ENCODE measurements at regions not wholly inside any gene's neighbourhood (a gene's known extent, or its start where the extent isn't known, plus 50 kb on each side); places are given as distances from the start of the nearest gene placed in this dataset.

DNA sequence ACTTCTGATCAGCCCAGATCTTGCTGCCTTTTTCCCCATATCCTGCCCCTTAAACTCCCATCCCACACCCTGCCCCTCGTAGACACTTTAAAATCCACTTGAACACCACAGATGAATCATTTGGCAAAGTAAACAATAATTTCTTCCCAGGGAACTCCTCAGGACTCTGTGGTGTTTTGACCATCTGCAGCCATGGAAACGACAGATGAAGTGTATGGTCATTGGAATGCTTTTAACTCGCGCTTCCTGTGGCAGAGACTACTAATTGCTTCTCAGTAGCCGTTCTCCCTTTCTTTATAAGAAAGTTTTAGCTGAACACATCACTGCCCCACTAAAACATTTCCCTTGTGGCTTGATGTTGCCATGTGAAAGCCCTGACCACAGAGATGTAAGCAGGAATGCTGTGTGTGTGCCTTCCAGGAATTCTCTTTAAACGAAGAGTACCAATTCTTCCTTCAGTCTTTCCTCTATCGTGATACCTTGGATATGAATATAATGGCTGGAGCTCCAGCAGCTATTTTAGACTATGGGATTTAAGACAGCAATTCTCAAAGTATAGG, 92.7 kb upstream of the PARD3B start:
- POLR2A ChIA-PET = no interaction called here
- H4K20me1 ChIP-seq (ENCODE audit: insufficient read depth) = no peaks in the 10 kb centered on the region
- intact Hi-C loops (cut with micrococcal nuclease) = no loop called here
- H3K9me2 ChIP-seq (ENCODE audit: insufficient read depth) = no peaks in the 10 kb centered on the region
- ATAC-seq (peak; percentile 67; the same call in 1 of the 2 replicates), DNase-seq (ENCODE audit: low read depth, low spot score) (peak; percentile 23)
- no peak overlapping the region for H3K9ac ChIP-seq (ENCODE audit: low read length)
- no peak overlapping the region for H3K4me3 ChIP-seq (replicated peaks in 1 of 2; ENCODE audit: low read depth in 1 of 2, low read length in 2 of 2)
- H3K9me3 ChIP-seq (ENCODE audit: control insufficient read depth in 1 of 2, insufficient read depth in 1 of 2, low read depth in 1 of 2, low read length in 2 of 2) = no peaks in the 10 kb centered on the region
- CTCF ChIA-PET = no interaction called here
- TF ChIP-seq TCF7L2 (IDR thresholded peaks at IDR 0.05; ENCODE audit: borderline replicate concordance, extremely low read depth, insufficient read depth, insufficient read length) = no peak
- no peak for TF ChIP-seq SP1 (IDR thresholded peaks at IDR 0.05; ENCODE audit: low read depth)
- TF ChIP-seq, protein P1, sequence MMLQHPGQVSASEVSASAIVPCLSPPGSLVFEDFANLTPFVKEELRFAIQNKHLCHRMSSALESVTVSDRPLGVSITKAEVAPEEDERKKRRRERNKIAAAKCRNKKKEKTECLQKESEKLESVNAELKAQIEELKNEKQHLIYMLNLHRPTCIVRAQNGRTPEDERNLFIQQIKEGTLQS (IDR thresholded peaks at IDR 0.05) = no peak
- no peak for TF ChIP-seq ZNF274 (IDR thresholded peaks at IDR 0.05; ENCODE audit: low read depth, low read length)
- TF ChIP-seq RAD21 (IDR thresholded peaks at IDR 0.05; ENCODE audit: low read depth) = no peak
- TF ChIP-seq, protein P2, sequence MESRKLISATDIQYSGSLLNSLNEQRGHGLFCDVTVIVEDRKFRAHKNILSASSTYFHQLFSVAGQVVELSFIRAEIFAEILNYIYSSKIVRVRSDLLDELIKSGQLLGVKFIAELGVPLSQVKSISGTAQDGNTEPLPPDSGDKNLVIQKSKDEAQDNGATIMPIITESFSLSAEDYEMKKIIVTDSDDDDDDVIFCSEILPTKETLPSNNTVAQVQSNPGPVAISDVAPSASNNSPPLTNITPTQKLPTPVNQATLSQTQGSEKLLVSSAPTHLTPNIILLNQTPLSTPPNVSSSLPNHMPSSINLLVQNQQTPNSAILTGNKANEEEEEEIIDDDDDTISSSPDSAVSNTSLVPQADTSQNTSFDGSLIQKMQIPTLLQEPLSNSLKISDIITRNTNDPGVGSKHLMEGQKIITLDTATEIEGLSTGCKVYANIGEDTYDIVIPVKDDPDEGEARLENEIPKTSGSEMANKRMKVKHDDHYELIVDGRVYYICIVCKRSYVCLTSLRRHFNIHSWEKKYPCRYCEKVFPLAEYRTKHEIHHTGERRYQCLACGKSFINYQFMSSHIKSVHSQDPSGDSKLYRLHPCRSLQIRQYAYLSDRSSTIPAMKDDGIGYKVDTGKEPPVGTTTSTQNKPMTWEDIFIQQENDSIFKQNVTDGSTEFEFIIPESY (IDR thresholded peaks at IDR 0.05; ENCODE audit: extremely low read depth, insufficient replicate concordance, low read length) = no peak
- TF ChIP-seq CEBPB (IDR thresholded peaks at IDR 0.05; ENCODE audit: low read depth) = no peak
- TF ChIP-seq EZH2phosphoT487 (IDR thresholded peaks at IDR 0.05; ENCODE audit: borderline replicate concordance) = no peak
- TF ChIP-seq EZH2 (IDR thresholded peaks at IDR 0.05) = no peak
- no TSS peak for BruUV-seq (replicated peaks)
- H3K4me1 ChIP-seq (ENCODE audit: control insufficient read depth in 1 of 2, insufficient read depth in 2 of 2, low read length in 2 of 2) = peaks cover 6 to 10% of the 10 kb centered on the region in 2 experiments; a peak in 2 of 4 replicates
- H3K79me2 ChIP-seq (ENCODE audit: insufficient read depth, low read length) = no peaks in the 10 kb centered on the region
- peak overlapping the region; percentile 37 for H3K4me2 ChIP-seq (ENCODE audit: low read length)
- no peaks in the 10 kb centered on the region for H3K27me3 ChIP-seq (ENCODE audit: insufficient read depth, low read length)
- H2AFZ ChIP-seq (ENCODE audit: low read depth, low read length, poor library complexity, severe bottlenecking) = no peak overlapping the region
- RAD21 ChIA-PET (ENCODE audit: low non-redundant PET in 1 of 2, low total read pairs in 2 of 2, uncharacterized antibody in 2 of 2, unreplicated experiment in 2 of 2) = no interaction called here
- no peak overlapping the region for H3K27ac ChIP-seq (ENCODE audit: low read depth, low read length)
- H3K36me3 ChIP-seq (ENCODE audit: control insufficient read depth in 1 of 2, insufficient read depth in 2 of 2, low read length in 2 of 2) = no peaks in the 10 kb centered on the region
